PC-3 (cell line): ENCODE measurements at regions not wholly inside any gene's neighbourhood (a gene's known extent, or its start where the extent isn't known, plus 50 kb on each side); places are given as distances from the start of the nearest gene placed in this dataset.

Source experiments
- EZH2 ChIP-seq: fragments of 300-600 bp; sonication (generic); IDR thresholded peaks from one replicate; pipeline ENCODE4 v1.6.1; 2017; ENCODE audit warnings: antibody characterized with exemption, mild to moderate bottlenecking, low read length; ENCODE audit not compliant: unreplicated experiment
- EZH2phosphoT487 ChIP-seq: fragments of 300-600 bp; sonication (generic); IDR thresholded peaks from 2 replicates; pipeline ENCODE4 v1.6.1; 2018; ENCODE audit warnings: mild to moderate bottlenecking, antibody characterized with exemption, low read length, borderline replicate concordance
- TF ChIP-seq, protein P1 (sequence below): fragments of 300-600 bp; sonication (generic); conservative IDR thresholded peaks from 2 replicates; pipeline ENCODE4 v1.5.1; 2017; ENCODE audit warnings: antibody characterized with exemption, low read depth, mild to moderate bottlenecking, low read length

DNA sequence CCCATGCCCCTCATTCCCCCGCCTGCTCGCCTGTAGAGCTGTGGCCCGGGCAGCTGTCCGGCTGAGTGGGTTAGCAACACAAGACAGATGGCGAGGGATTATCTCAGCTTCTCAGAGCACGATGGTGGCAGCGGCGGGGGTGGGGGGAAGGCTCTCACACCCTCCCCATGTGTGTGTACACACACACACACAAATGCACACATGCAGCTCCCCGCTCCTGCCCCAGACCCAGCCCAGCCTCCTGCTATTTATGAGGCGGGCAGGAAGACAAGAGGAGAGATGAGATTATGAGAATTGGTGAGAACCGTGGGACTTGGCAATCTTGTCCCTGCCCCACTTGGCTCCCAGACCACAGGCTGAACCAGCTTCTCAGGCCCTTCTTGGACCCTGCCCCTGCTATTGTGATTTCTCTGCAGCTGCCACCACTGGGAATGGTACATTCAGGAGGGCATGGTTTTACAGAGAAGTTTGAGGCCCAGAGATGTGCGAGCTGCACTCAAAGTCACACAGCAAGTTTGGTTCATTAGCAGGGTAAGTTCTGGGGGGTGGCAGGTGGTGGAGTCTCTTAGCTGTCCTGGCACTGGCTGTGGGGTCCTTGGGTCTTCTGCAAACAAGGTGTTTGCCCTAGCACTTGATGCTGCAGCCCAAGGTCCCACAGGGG lies 51.0 kb upstream of the PSD2 start:
- TF ChIP-seq, protein P1, sequence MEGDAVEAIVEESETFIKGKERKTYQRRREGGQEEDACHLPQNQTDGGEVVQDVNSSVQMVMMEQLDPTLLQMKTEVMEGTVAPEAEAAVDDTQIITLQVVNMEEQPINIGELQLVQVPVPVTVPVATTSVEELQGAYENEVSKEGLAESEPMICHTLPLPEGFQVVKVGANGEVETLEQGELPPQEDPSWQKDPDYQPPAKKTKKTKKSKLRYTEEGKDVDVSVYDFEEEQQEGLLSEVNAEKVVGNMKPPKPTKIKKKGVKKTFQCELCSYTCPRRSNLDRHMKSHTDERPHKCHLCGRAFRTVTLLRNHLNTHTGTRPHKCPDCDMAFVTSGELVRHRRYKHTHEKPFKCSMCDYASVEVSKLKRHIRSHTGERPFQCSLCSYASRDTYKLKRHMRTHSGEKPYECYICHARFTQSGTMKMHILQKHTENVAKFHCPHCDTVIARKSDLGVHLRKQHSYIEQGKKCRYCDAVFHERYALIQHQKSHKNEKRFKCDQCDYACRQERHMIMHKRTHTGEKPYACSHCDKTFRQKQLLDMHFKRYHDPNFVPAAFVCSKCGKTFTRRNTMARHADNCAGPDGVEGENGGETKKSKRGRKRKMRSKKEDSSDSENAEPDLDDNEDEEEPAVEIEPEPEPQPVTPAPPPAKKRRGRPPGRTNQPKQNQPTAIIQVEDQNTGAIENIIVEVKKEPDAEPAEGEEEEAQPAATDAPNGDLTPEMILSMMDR: no peak
- TF ChIP-seq EZH2phosphoT487 (no peak), EZH2 (no peak)
